ENCODE measurements at regions not wholly inside any gene's neighbourhood (a gene's known extent, or its start where the extent isn't known, plus 50 kb on each side); places are given as distances from the start of the nearest gene placed in this dataset.

DNA sequence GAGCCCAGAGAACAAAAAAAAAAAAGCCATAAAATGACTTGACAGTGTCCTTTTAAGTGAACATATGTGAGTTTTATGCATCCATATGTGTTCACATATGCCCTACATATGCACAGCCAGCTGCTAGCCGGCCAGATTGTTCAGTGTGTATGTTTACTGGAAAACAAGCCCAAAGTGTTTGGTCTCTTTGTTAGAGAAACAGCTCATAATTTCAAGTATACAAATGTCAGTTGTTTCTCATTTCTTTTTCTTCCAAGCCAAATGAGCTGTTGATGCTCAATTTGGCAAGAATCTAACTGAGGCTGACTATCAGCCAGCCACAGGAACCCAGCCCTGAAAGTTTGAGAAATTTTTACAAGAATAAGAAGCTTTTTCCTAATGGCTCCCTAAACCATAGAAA is 60.8 kb upstream of the TSPAN8 start:
- TF ChIP-seq, protein P1, sequence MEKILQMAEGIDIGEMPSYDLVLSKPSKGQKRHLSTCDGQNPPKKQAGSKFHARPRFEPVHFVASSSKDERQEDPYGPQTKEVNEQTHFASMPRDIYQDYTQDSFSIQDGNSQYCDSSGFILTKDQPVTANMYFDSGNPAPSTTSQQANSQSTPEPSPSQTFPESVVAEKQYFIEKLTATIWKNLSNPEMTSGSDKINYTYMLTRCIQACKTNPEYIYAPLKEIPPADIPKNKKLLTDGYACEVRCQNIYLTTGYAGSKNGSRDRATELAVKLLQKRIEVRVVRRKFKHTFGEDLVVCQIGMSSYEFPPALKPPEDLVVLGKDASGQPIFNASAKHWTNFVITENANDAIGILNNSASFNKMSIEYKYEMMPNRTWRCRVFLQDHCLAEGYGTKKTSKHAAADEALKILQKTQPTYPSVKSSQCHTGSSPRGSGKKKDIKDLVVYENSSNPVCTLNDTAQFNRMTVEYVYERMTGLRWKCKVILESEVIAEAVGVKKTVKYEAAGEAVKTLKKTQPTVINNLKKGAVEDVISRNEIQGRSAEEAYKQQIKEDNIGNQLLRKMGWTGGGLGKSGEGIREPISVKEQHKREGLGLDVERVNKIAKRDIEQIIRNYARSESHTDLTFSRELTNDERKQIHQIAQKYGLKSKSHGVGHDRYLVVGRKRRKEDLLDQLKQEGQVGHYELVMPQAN (IDR thresholded peaks at IDR 0.05; ENCODE audit: borderline replicate concordance), result no peak
- TF ChIP-seq ZKSCAN3 (CRISPR knock-in tag; IDR thresholded peaks at IDR 0.05) (no peak), MXI1 (IDR thresholded peaks at IDR 0.05; ENCODE audit: low read depth, low read length) (no peak), ZBTB1 (CRISPR knock-in tag; IDR thresholded peaks at IDR 0.05; ENCODE audit: borderline replicate concordance, low read depth) (no peak), ZSCAN29 (IDR thresholded peaks at IDR 0.05) (no peak), ZNF121 (CRISPR knock-in tag; conservative IDR thresholded peaks at IDR 0.05) (no peak), BRD9 (IDR thresholded peaks at IDR 0.05; ENCODE audit: low read depth, partially characterized antibody) (no peak), NUFIP1 (IDR thresholded peaks at IDR 0.05; ENCODE audit: partially characterized antibody) (no peak), MEF2A (IDR thresholded peaks at IDR 0.05; ENCODE audit: control insufficient read depth, low read depth, low read length) (no peak)
- TF ChIP-seq, protein P2, sequence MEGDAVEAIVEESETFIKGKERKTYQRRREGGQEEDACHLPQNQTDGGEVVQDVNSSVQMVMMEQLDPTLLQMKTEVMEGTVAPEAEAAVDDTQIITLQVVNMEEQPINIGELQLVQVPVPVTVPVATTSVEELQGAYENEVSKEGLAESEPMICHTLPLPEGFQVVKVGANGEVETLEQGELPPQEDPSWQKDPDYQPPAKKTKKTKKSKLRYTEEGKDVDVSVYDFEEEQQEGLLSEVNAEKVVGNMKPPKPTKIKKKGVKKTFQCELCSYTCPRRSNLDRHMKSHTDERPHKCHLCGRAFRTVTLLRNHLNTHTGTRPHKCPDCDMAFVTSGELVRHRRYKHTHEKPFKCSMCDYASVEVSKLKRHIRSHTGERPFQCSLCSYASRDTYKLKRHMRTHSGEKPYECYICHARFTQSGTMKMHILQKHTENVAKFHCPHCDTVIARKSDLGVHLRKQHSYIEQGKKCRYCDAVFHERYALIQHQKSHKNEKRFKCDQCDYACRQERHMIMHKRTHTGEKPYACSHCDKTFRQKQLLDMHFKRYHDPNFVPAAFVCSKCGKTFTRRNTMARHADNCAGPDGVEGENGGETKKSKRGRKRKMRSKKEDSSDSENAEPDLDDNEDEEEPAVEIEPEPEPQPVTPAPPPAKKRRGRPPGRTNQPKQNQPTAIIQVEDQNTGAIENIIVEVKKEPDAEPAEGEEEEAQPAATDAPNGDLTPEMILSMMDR (IDR thresholded peaks at IDR 0.05 in 2 of 3, conservative IDR thresholded peaks at IDR 0.05 in 1 of 3; ENCODE audit: insufficient read depth in 2 of 3, low read depth in 1 of 3, low read length in 3 of 3), result no peak
- TF ChIP-seq, protein P3, sequence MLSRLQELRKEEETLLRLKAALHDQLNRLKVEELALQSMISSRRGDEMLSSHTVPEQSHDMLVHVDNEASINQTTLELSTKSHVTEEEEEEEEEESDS (CRISPR knock-in tag; IDR thresholded peaks at IDR 0.05), result no peak
- TF ChIP-seq, protein P4, sequence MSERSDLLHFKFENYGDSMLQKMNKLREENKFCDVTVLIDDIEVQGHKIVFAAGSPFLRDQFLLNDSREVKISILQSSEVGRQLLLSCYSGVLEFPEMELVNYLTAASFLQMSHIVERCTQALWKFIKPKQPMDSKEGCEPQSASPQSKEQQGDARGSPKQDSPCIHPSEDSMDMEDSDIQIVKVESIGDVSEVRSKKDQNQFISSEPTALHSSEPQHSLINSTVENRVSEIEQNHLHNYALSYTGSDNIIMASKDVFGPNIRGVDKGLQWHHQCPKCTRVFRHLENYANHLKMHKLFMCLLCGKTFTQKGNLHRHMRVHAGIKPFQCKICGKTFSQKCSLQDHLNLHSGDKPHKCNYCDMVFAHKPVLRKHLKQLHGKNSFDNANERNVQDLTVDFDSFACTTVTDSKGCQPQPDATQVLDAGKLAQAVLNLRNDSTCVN (CRISPR knock-in tag; IDR thresholded peaks at IDR 0.05), result no peak
- TF ChIP-seq, protein P5, sequence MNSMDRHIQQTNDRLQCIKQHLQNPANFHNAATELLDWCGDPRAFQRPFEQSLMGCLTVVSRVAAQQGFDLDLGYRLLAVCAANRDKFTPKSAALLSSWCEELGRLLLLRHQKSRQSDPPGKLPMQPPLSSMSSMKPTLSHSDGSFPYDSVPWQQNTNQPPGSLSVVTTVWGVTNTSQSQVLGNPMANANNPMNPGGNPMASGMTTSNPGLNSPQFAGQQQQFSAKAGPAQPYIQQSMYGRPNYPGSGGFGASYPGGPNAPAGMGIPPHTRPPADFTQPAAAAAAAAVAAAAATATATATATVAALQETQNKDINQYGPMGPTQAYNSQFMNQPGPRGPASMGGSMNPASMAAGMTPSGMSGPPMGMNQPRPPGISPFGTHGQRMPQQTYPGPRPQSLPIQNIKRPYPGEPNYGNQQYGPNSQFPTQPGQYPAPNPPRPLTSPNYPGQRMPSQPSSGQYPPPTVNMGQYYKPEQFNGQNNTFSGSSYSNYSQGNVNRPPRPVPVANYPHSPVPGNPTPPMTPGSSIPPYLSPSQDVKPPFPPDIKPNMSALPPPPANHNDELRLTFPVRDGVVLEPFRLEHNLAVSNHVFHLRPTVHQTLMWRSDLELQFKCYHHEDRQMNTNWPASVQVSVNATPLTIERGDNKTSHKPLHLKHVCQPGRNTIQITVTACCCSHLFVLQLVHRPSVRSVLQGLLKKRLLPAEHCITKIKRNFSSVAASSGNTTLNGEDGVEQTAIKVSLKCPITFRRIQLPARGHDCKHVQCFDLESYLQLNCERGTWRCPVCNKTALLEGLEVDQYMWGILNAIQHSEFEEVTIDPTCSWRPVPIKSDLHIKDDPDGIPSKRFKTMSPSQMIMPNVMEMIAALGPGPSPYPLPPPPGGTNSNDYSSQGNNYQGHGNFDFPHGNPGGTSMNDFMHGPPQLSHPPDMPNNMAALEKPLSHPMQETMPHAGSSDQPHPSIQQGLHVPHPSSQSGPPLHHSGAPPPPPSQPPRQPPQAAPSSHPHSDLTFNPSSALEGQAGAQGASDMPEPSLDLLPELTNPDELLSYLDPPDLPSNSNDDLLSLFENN (IDR thresholded peaks at IDR 0.05; ENCODE audit: low read depth in 2 of 2, low read length in 2 of 2), result no peak
